DND-41 (cell line): ENCODE measurements at regions not wholly inside any gene's neighbourhood (a gene's known extent, or its start where the extent isn't known, plus 50 kb on each side); places are given as distances from the start of the nearest gene placed in this dataset.

ENCODE experiments used
- ATAC-seq: fragments of 200-7000 bp; cut with Tn5 transposase; 3 replicates; pipeline ENCODE4 v1.9.1; 2021; ENCODE audit warnings: low read depth; ENCODE audit not compliant: insufficient read depth
- DNase-seq: peaks from one replicate; pipeline ENCODE4 v3.0.0-alpha.2; 2020
- H2AFZ ChIP-seq: 2 replicates; pipeline ENCODE4 v1.6.0; 2012; ENCODE audit warnings: low read depth, low read length
- H3K27ac ChIP-seq: 2 replicates; pipeline ENCODE4 v1.5.1; 2012; ENCODE audit warnings: low read length, inconsistent platforms
- H3K27me3 ChIP-seq: fragments of 200-600 bp; sonication (generic); 2 replicates; pipeline ENCODE4 v1.6.0; 2012; ENCODE audit warnings: low read length, mild to moderate bottlenecking, inconsistent platforms; ENCODE audit not compliant: insufficient read depth, poor library complexity
- H3K36me3 ChIP-seq: 2 replicates; pipeline ENCODE4 v1.5.1; 2012; ENCODE audit warnings: low read length, inconsistent platforms; ENCODE audit not compliant: insufficient read depth
- H3K4me1 ChIP-seq: 2 replicates; pipeline ENCODE4 v1.5.1; 2012; ENCODE audit warnings: mild to moderate bottlenecking, low read length; ENCODE audit not compliant: insufficient read depth
- H3K4me2 ChIP-seq: 2 replicates; pipeline ENCODE4 v1.6.0; 2012; ENCODE audit warnings: mild to moderate bottlenecking, moderate library complexity, low read length, inconsistent platforms; ENCODE audit not compliant: insufficient read depth
- H3K4me3 ChIP-seq, 2 experiments: fragments of 200-600 bp in 1 of 2; shearing (Covaris generic) in 1 of 2; 2 replicates each; pipeline ENCODE4 v1.5.1; 2012 to 2016; ENCODE audit warnings: inconsistent platforms in 2 of 2, low read length in 2 of 2, mild to moderate bottlenecking in 2 of 2, low read depth in 1 of 2, moderate library complexity in 1 of 2
- H3K79me2 ChIP-seq: 2 replicates; pipeline ENCODE4 v1.6.0; 2012; ENCODE audit warnings: low read length, inconsistent platforms; ENCODE audit not compliant: insufficient read depth
- H3K9ac ChIP-seq: 2 replicates; pipeline ENCODE4 v1.6.0; 2012; ENCODE audit warnings: low read depth, mild to moderate bottlenecking, inconsistent platforms, low read length, moderate library complexity
- H3K9me3 ChIP-seq: 2 replicates; pipeline ENCODE4 v1.5.1; 2012; ENCODE audit warnings: low read length, moderate library complexity, mild to moderate bottlenecking, inconsistent platforms; ENCODE audit not compliant: insufficient read depth, severe bottlenecking
- H4K20me1 ChIP-seq: 2 replicates; pipeline ENCODE4 v1.6.0; 2012; ENCODE audit warnings: low read length; ENCODE audit not compliant: insufficient read depth
- CTCF ChIP-seq: IDR thresholded peaks from 2 replicates; pipeline ENCODE4 v1.5.1; 2012; ENCODE audit warnings: borderline replicate concordance, low read length, moderate library complexity, mild to moderate bottlenecking; ENCODE audit not compliant: poor library complexity, severe bottlenecking; ENCODE audit errors: extremely low read depth
- EZH2 ChIP-seq: IDR thresholded peaks from 3 replicates; pipeline ENCODE4 v1.6.1; 2012; ENCODE audit warnings: borderline replicate concordance, low read depth, mild to moderate bottlenecking, moderate library complexity, low read length, inconsistent platforms; ENCODE audit not compliant: severe bottlenecking

GRCh38 chr13:73833325-73834070, 300.7 kb downstream of the KLF12 start:
- TF ChIP-seq EZH2, result no peak
- no peak for TF ChIP-seq CTCF
- DNase-seq (no peak), ATAC-seq (no peak)
- Histone ChIP-seq H3K4me2 (no peak overlapping the region), H3K36me3 (peaks cover 8% of the 10 kb centered on the region; the same call in 1 of the 2 replicates), H3K9me3 (no peaks in the 10 kb centered on the region), H2AFZ (no peak overlapping the region), H3K27ac (0 out of 2 replicates have a peak overlapping the region, but pooled peaks have one; percentile 6), H3K27me3 (no peaks in the 10 kb centered on the region), H3K4me3 (no peak overlapping the region), H3K79me2 (peaks cover 63% of the 10 kb centered on the region), H3K9ac (no peak overlapping the region), H4K20me1 (peaks cover 17% of the 10 kb centered on the region), H3K4me1 (no peaks in the 10 kb centered on the region)

GRCh38 chr13:73832825-73833224, 301.4 kb downstream of the KLF12 start:
- no peak overlapping the region for H3K4me2 ChIP-seq
- ATAC-seq, result no peak
- H3K27ac ChIP-seq, result no peak overlapping the region
- H3K9ac ChIP-seq, result no peak overlapping the region
- DNase-seq, result no peak
- H3K79me2 ChIP-seq, result peaks cover 70% of the 10 kb centered on the region
- TF ChIP-seq EZH2 (no peak), CTCF (no peak)
- no peaks in the 10 kb centered on the region for H3K4me1 ChIP-seq
- H3K36me3 ChIP-seq, result peaks cover 7% of the 10 kb centered on the region; the same call in 1 of the 2 replicates
- no peak overlapping the region for H2AFZ ChIP-seq
- no peak overlapping the region for H3K4me3 ChIP-seq
- no peaks in the 10 kb centered on the region for H3K27me3 ChIP-seq
- H3K9me3 ChIP-seq, result no peaks in the 10 kb centered on the region
- H4K20me1 ChIP-seq, result peaks cover 15% of the 10 kb centered on the region

GRCh38 chr13:73832128-73832588, 302.0 kb downstream of the KLF12 start:
- Histone ChIP-seq H3K27me3 (no peaks in the 10 kb centered on the region), H3K9me3 (no peaks in the 10 kb centered on the region), H2AFZ (no peak overlapping the region), H3K4me2 (no peak overlapping the region), H4K20me1 (peaks cover 14% of the 10 kb centered on the region), H3K27ac (no peak overlapping the region), H3K9ac (no peak overlapping the region), H3K4me1 (0 out of 2 replicates have a peak, but pooled peaks cover 4% of the 10 kb centered on the region), H3K4me3 (no peak overlapping the region), H3K79me2 (peaks cover 71% of the 10 kb centered on the region), H3K36me3 (peaks cover 5% of the 10 kb centered on the region; the same call in 1 of the 2 replicates)
- no peak for ATAC-seq
- TF ChIP-seq EZH2, result no peak
- TF ChIP-seq CTCF, result no peak
- no peak for DNase-seq
